HL-60 (cell line): ENCODE measurements at regions not wholly inside any gene's neighbourhood (a gene's known extent, or its start where the extent isn't known, plus 50 kb on each side); places are given as distances from the start of the nearest gene placed in this dataset.

ENCODE experiments used
- DNase-seq, 2 experiments: peaks; one replicate each; pipeline ENCODE4 v3.0.0-alpha.2; 2010 to 2020; ENCODE audit warnings: low read depth in 1 of 2, low spot score in 1 of 2
- H3K27ac ChIP-seq: fragments of 250-450 bp; sonication (Bioruptor Pico); replicated peaks from 2 replicates; pipeline ENCODE4 v1.5.1; 2020; ENCODE audit warnings: mild to moderate bottlenecking, moderate library complexity
- H3K27me3 ChIP-seq: fragments of 250-450 bp; sonication (Bioruptor Pico); 2 replicates; pipeline ENCODE4 v1.5.1; 2021; ENCODE audit warnings: mild to moderate bottlenecking, moderate library complexity; ENCODE audit not compliant: insufficient read depth, poor library complexity, severe bottlenecking
- H3K4me3 ChIP-seq: replicated peaks from 2 replicates; pipeline ENCODE4 v1.5.1; 2011; ENCODE audit warnings: mild to moderate bottlenecking, control low read depth, low read length; ENCODE audit not compliant: insufficient read depth
- GABPA ChIP-seq: IDR thresholded peaks from 2 replicates; pipeline ENCODE4 v1.6.1; 2012; ENCODE audit warnings: low read depth
- POLR2AphosphoS5 ChIP-seq: IDR thresholded peaks from 2 replicates; pipeline ENCODE4 v1.6.1; 2012; ENCODE audit warnings: low read depth
- SPI1 ChIP-seq: IDR thresholded peaks from 2 replicates; pipeline ENCODE4 v1.6.1; 2012; ENCODE audit warnings: low read depth, mild to moderate bottlenecking, borderline replicate concordance
- TF ChIP-seq, protein P1 (sequence below): IDR thresholded peaks from one replicate; pipeline ENCODE4 v1.5.1; 2011; ENCODE audit warnings: low read length, control low read depth, inconsistent platforms; ENCODE audit not compliant: insufficient read depth
- TF ChIP-seq, protein P2 (sequence below): IDR thresholded peaks from 2 replicates; pipeline ENCODE4 v1.6.1; 2012; ENCODE audit warnings: low read depth; ENCODE audit not compliant: insufficient replicate concordance

DNA sequence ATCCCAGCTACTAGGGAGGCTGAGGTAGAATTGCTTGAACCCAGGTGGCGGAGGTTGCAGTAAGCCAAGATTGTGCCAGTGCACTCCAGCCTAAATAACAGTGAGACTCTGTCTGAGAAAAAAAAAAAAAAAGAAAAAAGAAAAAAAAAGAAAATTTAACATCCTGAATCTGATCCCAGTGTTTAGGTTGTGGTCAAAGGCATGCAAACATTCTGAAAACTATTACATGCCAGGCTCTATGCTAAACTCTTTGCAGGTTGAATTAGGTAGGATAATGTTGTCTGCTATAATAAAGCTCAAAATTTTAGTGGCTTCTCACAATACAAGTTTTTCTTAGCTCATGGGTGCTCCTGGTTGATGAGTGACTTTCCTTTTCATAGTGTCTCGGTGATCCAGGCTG lies 367.4 kb downstream of the PSAT1 start:
- DNase-seq: no peak
- no peaks in the 10 kb centered on the region for H3K27me3 ChIP-seq
- H3K27ac ChIP-seq: no peak overlapping the region
- no peak for TF ChIP-seq SPI1
- no peak overlapping the region for H3K4me3 ChIP-seq

DNA sequence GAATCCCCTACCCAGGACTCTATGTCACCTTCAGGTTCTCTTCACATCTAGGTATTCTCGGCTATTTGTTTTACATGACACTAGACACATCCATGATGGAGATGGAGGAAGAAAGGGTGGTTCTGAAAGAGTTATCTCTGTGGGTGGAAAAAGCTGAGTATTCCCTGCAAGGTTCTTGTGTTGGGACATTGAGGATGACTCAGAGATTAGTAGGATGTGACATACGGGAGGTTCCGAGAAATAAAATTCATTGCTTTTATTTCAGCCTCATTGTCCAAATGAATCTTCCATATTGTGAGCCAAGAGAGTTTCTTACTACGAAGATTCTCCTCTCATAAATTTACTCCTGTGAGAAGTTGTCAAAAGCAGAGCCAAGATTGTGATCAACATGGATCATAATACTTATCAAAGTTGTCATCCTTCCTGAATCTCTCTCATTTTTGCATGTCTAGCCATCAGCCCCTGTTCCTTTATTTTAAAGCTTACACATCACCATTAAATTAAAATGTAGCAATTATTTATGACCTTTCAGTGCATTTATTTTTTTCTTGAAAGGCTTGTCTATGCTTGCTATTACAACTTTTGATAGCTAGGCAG lies 370.0 kb downstream of the PSAT1 start:
- Histone ChIP-seq H3K4me3 (no peak overlapping the region), H3K27ac (no peak overlapping the region), H3K27me3 (no peaks in the 10 kb centered on the region)
- no peak for DNase-seq
- no peak for TF ChIP-seq POLR2AphosphoS5
- TF ChIP-seq GABPA: no peak
- no peak for TF ChIP-seq SPI1
- TF ChIP-seq, protein P1, sequence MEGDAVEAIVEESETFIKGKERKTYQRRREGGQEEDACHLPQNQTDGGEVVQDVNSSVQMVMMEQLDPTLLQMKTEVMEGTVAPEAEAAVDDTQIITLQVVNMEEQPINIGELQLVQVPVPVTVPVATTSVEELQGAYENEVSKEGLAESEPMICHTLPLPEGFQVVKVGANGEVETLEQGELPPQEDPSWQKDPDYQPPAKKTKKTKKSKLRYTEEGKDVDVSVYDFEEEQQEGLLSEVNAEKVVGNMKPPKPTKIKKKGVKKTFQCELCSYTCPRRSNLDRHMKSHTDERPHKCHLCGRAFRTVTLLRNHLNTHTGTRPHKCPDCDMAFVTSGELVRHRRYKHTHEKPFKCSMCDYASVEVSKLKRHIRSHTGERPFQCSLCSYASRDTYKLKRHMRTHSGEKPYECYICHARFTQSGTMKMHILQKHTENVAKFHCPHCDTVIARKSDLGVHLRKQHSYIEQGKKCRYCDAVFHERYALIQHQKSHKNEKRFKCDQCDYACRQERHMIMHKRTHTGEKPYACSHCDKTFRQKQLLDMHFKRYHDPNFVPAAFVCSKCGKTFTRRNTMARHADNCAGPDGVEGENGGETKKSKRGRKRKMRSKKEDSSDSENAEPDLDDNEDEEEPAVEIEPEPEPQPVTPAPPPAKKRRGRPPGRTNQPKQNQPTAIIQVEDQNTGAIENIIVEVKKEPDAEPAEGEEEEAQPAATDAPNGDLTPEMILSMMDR: no peak
- TF ChIP-seq, protein P2, sequence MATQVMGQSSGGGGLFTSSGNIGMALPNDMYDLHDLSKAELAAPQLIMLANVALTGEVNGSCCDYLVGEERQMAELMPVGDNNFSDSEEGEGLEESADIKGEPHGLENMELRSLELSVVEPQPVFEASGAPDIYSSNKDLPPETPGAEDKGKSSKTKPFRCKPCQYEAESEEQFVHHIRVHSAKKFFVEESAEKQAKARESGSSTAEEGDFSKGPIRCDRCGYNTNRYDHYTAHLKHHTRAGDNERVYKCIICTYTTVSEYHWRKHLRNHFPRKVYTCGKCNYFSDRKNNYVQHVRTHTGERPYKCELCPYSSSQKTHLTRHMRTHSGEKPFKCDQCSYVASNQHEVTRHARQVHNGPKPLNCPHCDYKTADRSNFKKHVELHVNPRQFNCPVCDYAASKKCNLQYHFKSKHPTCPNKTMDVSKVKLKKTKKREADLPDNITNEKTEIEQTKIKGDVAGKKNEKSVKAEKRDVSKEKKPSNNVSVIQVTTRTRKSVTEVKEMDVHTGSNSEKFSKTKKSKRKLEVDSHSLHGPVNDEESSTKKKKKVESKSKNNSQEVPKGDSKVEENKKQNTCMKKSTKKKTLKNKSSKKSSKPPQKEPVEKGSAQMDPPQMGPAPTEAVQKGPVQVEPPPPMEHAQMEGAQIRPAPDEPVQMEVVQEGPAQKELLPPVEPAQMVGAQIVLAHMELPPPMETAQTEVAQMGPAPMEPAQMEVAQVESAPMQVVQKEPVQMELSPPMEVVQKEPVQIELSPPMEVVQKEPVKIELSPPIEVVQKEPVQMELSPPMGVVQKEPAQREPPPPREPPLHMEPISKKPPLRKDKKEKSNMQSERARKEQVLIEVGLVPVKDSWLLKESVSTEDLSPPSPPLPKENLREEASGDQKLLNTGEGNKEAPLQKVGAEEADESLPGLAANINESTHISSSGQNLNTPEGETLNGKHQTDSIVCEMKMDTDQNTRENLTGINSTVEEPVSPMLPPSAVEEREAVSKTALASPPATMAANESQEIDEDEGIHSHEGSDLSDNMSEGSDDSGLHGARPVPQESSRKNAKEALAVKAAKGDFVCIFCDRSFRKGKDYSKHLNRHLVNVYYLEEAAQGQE: no peak

GRCh38 chr9:78668148-78668832 lies 371.4 kb downstream of the PSAT1 start:
- no peak overlapping the region for H3K27ac ChIP-seq
- H3K27me3 ChIP-seq: no peaks in the 10 kb centered on the region
- no peak overlapping the region for H3K4me3 ChIP-seq
- TF ChIP-seq SPI1 (no peak), POLR2AphosphoS5 (no peak), GABPA (no peak)
- TF ChIP-seq, protein P1: no peak
- TF ChIP-seq, protein P2: no peak
- DNase-seq: no peak

DNA sequence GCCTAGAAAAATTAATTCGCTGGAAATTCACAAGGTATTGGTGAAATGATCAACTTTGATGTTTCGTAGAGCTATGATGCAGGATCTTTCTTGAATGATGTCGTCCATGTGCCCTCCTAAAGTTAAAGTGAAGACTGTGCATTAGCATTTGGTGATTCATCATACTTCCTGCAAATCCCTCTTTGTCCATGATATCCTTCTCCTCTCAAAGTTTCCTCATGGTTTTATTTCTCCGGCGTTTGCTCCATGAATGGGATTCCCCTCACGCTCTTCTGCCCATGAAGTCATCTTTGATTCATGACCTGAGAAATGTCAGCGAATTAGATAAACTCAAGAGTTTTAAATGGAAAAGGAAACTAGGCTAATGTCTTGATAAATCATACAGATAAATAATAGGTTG lies 372.7 kb downstream of the PSAT1 start:
- DNase-seq: no peak
- no peak overlapping the region for H3K27ac ChIP-seq
- TF ChIP-seq, protein P2: no peak
- no peak for TF ChIP-seq GABPA
- TF ChIP-seq SPI1: no peak
- TF ChIP-seq, protein P1: no peak
- no peak for TF ChIP-seq POLR2AphosphoS5
- H3K4me3 ChIP-seq: no peak overlapping the region
- H3K27me3 ChIP-seq: no peaks in the 10 kb centered on the region
